ENCODE measurements at regions not wholly inside any gene's neighbourhood (a gene's known extent, or its start where the extent isn't known, plus 50 kb on each side); places are given as distances from the start of the nearest gene placed in this dataset.
A peak's percentile ranks its signal among the peaks of the same experiment; 100 is the strongest.

GRCh38 chr14:36083317-36083716 lies 93.2 kb downstream of the PTCSC3 start:
- peaks cover 8% of the 10 kb centered on the region for H3K27me3 Mint-ChIP-seq (ENCODE audit: low read depth)
- no peaks in the 10 kb centered on the region for H3K9me3 Mint-ChIP-seq
- no peak overlapping the region for H3K4me3 Mint-ChIP-seq (ENCODE audit: low read depth)
- H3K27ac Mint-ChIP-seq = no peak overlapping the region
- no peaks in the 10 kb centered on the region for H3K4me1 Mint-ChIP-seq (ENCODE audit: low read depth)
- no peak for DNase-seq (ENCODE audit: low spot score)
- no peaks in the 10 kb centered on the region for H3K36me3 Mint-ChIP-seq (ENCODE audit: low read depth)
- intact Hi-C loops (cut with micrococcal nuclease) = no loop called here

- Mint-ChIP-seq H3K27me3 (ENCODE audit: low read depth) (peaks cover 13% of the 10 kb centered on the region), H3K36me3 (ENCODE audit: low read depth) (no peaks in the 10 kb centered on the region)
These were observed 98.4 kb downstream of the PTCSC3 start for GRCh38 chr14:36078080-36078479.

GRCh38 chr14:36076197-36076596 lies 100.3 kb downstream of the PTCSC3 start:
- Mint-ChIP-seq H3K27me3 (ENCODE audit: low read depth) (peaks cover 15% of the 10 kb centered on the region), H3K36me3 (ENCODE audit: low read depth) (no peaks in the 10 kb centered on the region), H3K9me3 (no peaks in the 10 kb centered on the region), H3K4me3 (ENCODE audit: low read depth) (no peak overlapping the region), H3K4me1 (ENCODE audit: low read depth) (no peaks in the 10 kb centered on the region), H3K27ac (no peak overlapping the region)
- DNase-seq (ENCODE audit: low spot score) = no peak
- intact Hi-C loops (cut with micrococcal nuclease) = no loop called here

More at GRCh38 chr14:36078080-36078479, 98.4 kb downstream of the PTCSC3 start:
- Mint-ChIP-seq H3K4me1 (ENCODE audit: low read depth) (no peaks in the 10 kb centered on the region), H3K4me3 (ENCODE audit: low read depth) (no peak overlapping the region), H3K9me3 (no peaks in the 10 kb centered on the region), H3K27ac (no peak overlapping the region)
- intact Hi-C loops (cut with micrococcal nuclease) = no loop called here
- no peak for DNase-seq (ENCODE audit: low spot score)

DNA sequence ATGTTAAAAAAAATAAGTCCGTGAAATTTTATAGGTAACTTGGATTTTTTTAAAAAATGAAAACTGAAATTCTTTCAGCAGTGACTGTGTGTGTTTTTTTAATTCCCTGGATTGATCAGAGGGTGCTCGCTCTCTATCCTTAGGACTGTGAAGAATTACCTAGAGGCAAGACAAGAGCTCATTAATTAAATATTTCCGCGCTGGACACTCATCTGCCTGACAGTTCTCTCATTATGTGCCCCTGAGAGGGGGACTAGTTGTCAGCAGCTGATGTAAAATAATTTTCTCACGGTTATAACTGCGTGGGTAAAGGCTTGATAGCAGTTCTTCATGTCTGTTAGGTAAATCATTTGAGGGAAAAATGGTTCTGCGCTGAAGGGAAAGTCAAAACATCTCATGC lies 101.3 kb downstream of the PTCSC3 start:
- Mint-ChIP-seq H3K4me1 (ENCODE audit: low read depth) (no peaks in the 10 kb centered on the region), H3K27me3 (ENCODE audit: low read depth) (peaks cover 19% of the 10 kb centered on the region), H3K27ac (no peak overlapping the region), H3K36me3 (ENCODE audit: low read depth) (no peaks in the 10 kb centered on the region), H3K9me3 (no peaks in the 10 kb centered on the region), H3K4me3 (ENCODE audit: low read depth) (no peak overlapping the region)
- no peak for DNase-seq (ENCODE audit: low spot score)
- intact Hi-C loops (cut with micrococcal nuclease) = no loop called here

- no peak overlapping the region for H3K4me3 Mint-ChIP-seq (ENCODE audit: low read depth)
These were observed 105.8 kb downstream of the PTCSC3 start for GRCh38 chr14:36070720-36071043.

DNA sequence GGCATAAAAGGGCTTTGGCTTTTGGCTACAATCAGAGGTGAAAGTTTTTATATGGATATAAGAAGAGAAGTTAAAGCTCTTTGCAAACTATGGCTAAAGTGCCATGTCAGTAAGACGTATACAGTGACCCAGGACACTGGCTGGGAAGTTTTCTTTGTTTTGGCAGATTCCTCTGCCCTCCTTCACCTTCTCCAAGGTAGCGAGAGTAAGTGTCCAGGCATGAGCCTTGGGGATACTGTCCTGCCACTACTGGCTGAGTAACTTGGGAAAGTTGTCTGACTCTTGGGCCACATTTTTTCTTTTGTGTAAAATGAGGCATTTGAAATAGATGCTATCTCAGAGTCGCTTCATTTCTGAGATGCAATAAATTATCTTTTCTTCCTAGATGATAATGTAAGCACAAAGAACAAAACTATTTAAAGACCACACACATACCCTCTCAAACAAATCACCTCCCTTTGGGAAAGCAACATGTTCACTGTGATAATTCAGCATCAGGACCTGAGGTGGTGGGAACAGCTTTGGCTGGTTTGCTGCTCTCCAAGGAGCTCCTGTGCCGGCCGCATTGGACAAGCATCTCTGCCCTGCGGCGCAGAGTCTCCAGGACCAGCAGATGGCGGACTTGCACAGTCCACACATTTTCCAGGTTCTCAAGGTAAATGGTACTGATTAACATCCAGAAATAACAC lies 106.3 kb downstream of the PTCSC3 start:
- Mint-ChIP-seq H3K4me3 (ENCODE audit: low read depth) (no peak overlapping the region), H3K27ac (no peak overlapping the region)
- intact Hi-C loops (cut with micrococcal nuclease) = loop anchor here (2.0 to 5.0 kb wide), 2 partner anchors 487 to 537 kb away; no protein-coding TSS in a partner anchor

More at GRCh38 chr14:36070720-36071043, 105.8 kb downstream of the PTCSC3 start:
- no peak overlapping the region for H3K27ac Mint-ChIP-seq
- H3K27me3 Mint-ChIP-seq (ENCODE audit: low read depth) = peaks cover 22% of the 10 kb centered on the region
- no peaks in the 10 kb centered on the region for H3K9me3 Mint-ChIP-seq
- H3K36me3 Mint-ChIP-seq (ENCODE audit: low read depth) = no peaks in the 10 kb centered on the region
- DNase-seq (ENCODE audit: low spot score) = no peak
- H3K4me1 Mint-ChIP-seq (ENCODE audit: low read depth) = peaks cover 1% of the 10 kb centered on the region
- intact Hi-C loops (cut with micrococcal nuclease) = loop anchor here (2.0 to 5.0 kb wide), 2 partner anchors 486 to 537 kb away; no protein-coding TSS in a partner anchor

DNA sequence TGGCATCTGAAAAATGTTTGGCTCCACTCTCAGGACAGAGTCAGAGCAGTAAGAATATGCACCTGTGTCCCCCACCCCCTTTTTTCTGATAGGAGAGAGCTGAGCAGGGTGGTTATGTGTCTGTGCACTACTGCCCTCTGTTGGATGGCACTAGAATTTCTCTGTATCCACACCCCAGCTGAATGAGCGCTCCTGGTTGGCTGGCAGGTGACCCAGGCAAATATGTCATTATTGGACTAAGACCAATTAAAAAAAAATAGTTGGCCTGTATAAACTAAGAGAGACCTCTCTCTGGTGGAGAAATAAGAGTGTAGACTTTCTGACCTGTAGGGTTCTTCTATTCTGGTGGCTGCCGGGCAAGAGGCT lies 107.0 kb downstream of the PTCSC3 start:
- Mint-ChIP-seq H3K4me1 (ENCODE audit: low read depth) (peaks cover 1% of the 10 kb centered on the region), H3K27ac (no peak overlapping the region), H3K27me3 (ENCODE audit: low read depth) (peaks cover 32% of the 10 kb centered on the region), H3K36me3 (ENCODE audit: low read depth) (no peaks in the 10 kb centered on the region), H3K4me3 (ENCODE audit: low read depth) (no peak overlapping the region), H3K9me3 (no peaks in the 10 kb centered on the region)
- intact Hi-C loops (cut with micrococcal nuclease) = loop anchor here (1.0 kb wide), 2 partner anchors 185 to 190 kb away; no protein-coding TSS in a partner anchor
- no peak for DNase-seq (ENCODE audit: low spot score)

More for the DNA sequence above, 106.3 kb downstream of the PTCSC3 start:
- Mint-ChIP-seq H3K36me3 (ENCODE audit: low read depth) (no peaks in the 10 kb centered on the region), H3K9me3 (no peaks in the 10 kb centered on the region), H3K4me1 (ENCODE audit: low read depth) (peaks cover 1% of the 10 kb centered on the region), H3K27me3 (ENCODE audit: low read depth) (peaks cover 27% of the 10 kb centered on the region)
- peak; percentile 14 for DNase-seq (ENCODE audit: low spot score)

GRCh38 chr14:36068777-36069534 lies 107.6 kb downstream of the PTCSC3 start:
- H3K27me3 Mint-ChIP-seq (ENCODE audit: low read depth) = peaks cover 34% of the 10 kb centered on the region
- no peaks in the 10 kb centered on the region for H3K36me3 Mint-ChIP-seq (ENCODE audit: low read depth)
- H3K27ac Mint-ChIP-seq = no peak overlapping the region
- peaks cover 1% of the 10 kb centered on the region for H3K4me1 Mint-ChIP-seq (ENCODE audit: low read depth)
- H3K9me3 Mint-ChIP-seq = no peaks in the 10 kb centered on the region
- H3K4me3 Mint-ChIP-seq (ENCODE audit: low read depth) = no peak overlapping the region
- no peak for DNase-seq (ENCODE audit: low spot score)
- intact Hi-C loops (cut with micrococcal nuclease) = loop anchor here (1.0 kb wide), 2 partner anchors 185 to 190 kb away; no protein-coding TSS in a partner anchor

DNA sequence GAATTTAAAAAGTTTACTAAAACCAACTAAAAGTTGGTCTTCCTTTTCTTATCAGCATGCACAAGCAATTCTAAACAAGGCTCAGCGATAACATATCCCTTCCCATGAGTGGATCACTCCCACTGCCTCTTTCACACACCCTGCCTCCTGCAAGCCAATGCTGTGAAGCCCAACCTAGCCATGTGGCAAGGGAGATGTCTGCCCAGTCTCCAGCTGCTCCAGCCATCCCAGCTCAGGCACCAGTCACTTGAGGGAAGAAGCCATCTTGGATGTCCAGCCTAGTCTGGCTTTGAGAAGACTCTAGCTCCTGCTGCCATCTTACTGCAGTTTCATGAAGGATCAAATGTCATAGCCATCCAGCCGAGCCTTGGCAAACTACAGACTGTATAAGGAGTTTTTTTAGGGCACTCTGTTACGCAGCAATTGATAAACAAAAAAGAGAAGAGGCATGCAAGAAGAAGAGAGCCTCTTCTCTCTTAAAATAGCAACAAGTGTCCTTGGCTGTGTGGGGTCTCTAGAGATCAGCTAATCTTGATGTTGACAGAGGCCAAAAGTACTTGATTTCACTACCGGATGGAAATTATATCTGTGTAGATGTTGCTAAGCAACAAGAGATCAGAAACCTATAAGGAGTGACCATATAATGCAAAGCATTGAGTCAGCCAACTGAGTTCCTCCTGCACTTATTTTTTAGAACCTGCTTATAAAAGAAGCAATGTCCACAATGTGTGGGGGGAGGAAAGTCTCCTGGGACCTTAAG lies 108.9 kb downstream of the PTCSC3 start:
- intact Hi-C loops (cut with micrococcal nuclease) = no loop called here
- Mint-ChIP-seq H3K9me3 (no peaks in the 10 kb centered on the region), H3K4me1 (ENCODE audit: low read depth) (peaks cover 1% of the 10 kb centered on the region), H3K4me3 (ENCODE audit: low read depth) (no peak overlapping the region), H3K27me3 (ENCODE audit: low read depth) (peaks cover 43% of the 10 kb centered on the region), H3K27ac (no peak overlapping the region), H3K36me3 (ENCODE audit: low read depth) (no peaks in the 10 kb centered on the region)
- DNase-seq (ENCODE audit: low spot score) = no peak

DNA sequence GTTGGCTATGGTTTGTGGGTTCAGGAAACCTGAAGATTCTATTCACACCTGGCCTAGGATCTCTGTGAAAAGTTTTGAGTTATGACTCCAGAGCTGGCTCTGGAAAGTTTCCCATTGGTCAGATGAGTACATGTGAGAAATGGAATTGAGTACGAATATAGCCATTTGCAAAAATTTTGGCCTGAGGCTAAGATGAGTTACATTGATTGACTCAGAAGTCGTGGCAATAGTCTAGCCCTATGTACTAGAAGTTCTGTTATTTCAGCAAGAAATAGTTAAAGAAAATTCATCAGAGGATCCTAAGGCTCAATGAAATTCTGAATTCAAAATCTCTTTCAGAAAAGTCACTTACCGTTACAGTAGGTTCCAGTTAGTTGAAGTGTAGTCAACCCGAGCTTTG lies 109.9 kb downstream of the PTCSC3 start:
- intact Hi-C loops (cut with micrococcal nuclease) = no loop called here
- H3K27ac Mint-ChIP-seq = no peak overlapping the region
- H3K4me1 Mint-ChIP-seq (ENCODE audit: low read depth) = peaks cover 1% of the 10 kb centered on the region
- no peak for DNase-seq (ENCODE audit: low spot score)
- H3K27me3 Mint-ChIP-seq (ENCODE audit: low read depth) = peaks cover 46% of the 10 kb centered on the region
- H3K36me3 Mint-ChIP-seq (ENCODE audit: low read depth) = no peaks in the 10 kb centered on the region
- H3K9me3 Mint-ChIP-seq = no peaks in the 10 kb centered on the region
- no peak overlapping the region for H3K4me3 Mint-ChIP-seq (ENCODE audit: low read depth)

- peaks cover 1% of the 10 kb centered on the region for H3K4me1 Mint-ChIP-seq (ENCODE audit: low read depth)
- no peaks in the 10 kb centered on the region for H3K36me3 Mint-ChIP-seq (ENCODE audit: low read depth)
- intact Hi-C loops (cut with micrococcal nuclease) = no loop called here
- H3K27me3 Mint-ChIP-seq (ENCODE audit: low read depth) = peaks cover 40% of the 10 kb centered on the region
- no peak overlapping the region for H3K27ac Mint-ChIP-seq
- H3K4me3 Mint-ChIP-seq (ENCODE audit: low read depth) = no peak overlapping the region
- no peak for DNase-seq (ENCODE audit: low spot score)
- no peaks in the 10 kb centered on the region for H3K9me3 Mint-ChIP-seq
These were observed 110.7 kb downstream of the PTCSC3 start for GRCh38 chr14:36065831-36066230.

GRCh38 chr14:36059531-36059930 lies 117.0 kb downstream of the PTCSC3 start:
- no peaks in the 10 kb centered on the region for H3K4me1 Mint-ChIP-seq (ENCODE audit: low read depth)
- H3K27me3 Mint-ChIP-seq (ENCODE audit: low read depth) = peaks cover 31% of the 10 kb centered on the region
- no peak overlapping the region for H3K27ac Mint-ChIP-seq
- no peak for DNase-seq (ENCODE audit: low spot score)
- no peak overlapping the region for H3K4me3 Mint-ChIP-seq (ENCODE audit: low read depth)
- H3K9me3 Mint-ChIP-seq = no peaks in the 10 kb centered on the region
- intact Hi-C loops (cut with micrococcal nuclease) = no loop called here
- H3K36me3 Mint-ChIP-seq (ENCODE audit: low read depth) = no peaks in the 10 kb centered on the region
